ENCODE measurements at regions not wholly inside any gene's neighbourhood (a gene's known extent, or its start where the extent isn't known, plus 50 kb on each side); places are given as distances from the start of the nearest gene placed in this dataset.
A peak's percentile ranks its signal among the peaks of the same experiment; 100 is the strongest.

DNA sequence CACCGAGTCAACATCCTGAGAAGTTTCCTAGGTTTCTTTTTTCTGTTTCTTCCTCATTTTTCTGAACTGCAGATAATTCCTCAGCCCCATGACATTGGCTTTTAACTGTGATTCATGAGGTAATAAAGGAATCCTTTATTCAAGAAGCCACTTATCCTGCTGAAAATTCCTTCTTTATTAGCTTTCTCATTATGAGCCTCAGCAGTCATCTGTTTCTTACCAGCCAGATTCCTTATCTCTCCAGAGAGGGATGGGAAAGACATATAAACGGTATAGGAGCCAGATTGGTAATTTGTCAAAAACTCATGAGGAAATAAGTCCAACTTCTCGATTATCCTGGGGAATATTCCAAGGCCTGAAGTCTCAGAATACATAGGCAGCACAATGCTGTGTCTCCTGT lies 465.4 kb downstream of the ICE1 start:
- DNase-seq (ENCODE audit: low spot score) = no peak
- no peak overlapping the region for H3K4me3 ChIP-seq
- H3K27me3 ChIP-seq = no peaks in the 10 kb centered on the region

DNA sequence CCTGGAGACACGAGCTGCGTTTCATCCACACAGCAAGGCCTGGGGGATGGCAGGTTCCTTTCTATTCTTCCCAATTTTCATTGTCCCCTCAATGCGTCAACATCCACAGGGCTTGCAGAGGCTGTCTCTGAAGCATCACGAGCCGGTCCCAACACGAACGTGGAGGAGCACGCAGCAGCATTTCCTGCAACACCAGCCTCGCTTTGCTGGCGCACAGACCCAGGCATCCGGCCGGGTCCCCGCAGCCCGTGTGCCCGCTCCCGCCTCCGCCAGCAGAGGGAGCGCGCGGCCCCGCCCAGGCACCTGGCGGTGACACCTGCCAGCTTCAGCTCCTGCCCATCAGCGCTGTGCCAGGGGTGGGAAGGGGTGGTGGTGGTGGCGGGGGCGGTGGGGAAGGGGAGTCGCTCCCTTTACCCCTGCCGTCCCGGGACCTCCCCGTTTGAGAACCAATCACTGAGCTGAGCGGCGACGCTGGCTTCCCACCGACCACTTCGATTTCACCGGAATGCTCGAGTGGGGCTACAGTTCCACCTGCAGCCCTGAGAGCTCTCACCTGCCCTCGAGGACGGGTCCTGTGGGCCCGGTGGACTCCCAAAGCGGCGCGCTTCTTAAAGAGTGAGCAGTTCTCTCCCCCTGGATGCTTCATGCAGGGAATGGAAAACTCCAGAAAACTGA lies 464.5 kb downstream of the ICE1 start:
- TF ChIP-seq, protein P1, sequence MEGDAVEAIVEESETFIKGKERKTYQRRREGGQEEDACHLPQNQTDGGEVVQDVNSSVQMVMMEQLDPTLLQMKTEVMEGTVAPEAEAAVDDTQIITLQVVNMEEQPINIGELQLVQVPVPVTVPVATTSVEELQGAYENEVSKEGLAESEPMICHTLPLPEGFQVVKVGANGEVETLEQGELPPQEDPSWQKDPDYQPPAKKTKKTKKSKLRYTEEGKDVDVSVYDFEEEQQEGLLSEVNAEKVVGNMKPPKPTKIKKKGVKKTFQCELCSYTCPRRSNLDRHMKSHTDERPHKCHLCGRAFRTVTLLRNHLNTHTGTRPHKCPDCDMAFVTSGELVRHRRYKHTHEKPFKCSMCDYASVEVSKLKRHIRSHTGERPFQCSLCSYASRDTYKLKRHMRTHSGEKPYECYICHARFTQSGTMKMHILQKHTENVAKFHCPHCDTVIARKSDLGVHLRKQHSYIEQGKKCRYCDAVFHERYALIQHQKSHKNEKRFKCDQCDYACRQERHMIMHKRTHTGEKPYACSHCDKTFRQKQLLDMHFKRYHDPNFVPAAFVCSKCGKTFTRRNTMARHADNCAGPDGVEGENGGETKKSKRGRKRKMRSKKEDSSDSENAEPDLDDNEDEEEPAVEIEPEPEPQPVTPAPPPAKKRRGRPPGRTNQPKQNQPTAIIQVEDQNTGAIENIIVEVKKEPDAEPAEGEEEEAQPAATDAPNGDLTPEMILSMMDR (IDR thresholded peaks at IDR 0.05) = peak; percentile 11 to 66
- Histone ChIP-seq H3K4me1 (no peaks in the 10 kb centered on the region), H3K27me3 (no peaks in the 10 kb centered on the region), H3K27ac (no peak overlapping the region), H3K36me3 (no peaks in the 10 kb centered on the region), H3K4me3 (no peak overlapping the region), H3K9me3 (no peaks in the 10 kb centered on the region)
- no peak for DNase-seq (ENCODE audit: low spot score)

More for the DNA sequence above, 465.4 kb downstream of the ICE1 start:
- TF ChIP-seq, protein P1 (IDR thresholded peaks at IDR 0.05) = no peak
- H3K4me1 ChIP-seq = no peaks in the 10 kb centered on the region
- no peak overlapping the region for H3K27ac ChIP-seq
- no peaks in the 10 kb centered on the region for H3K9me3 ChIP-seq
- no peaks in the 10 kb centered on the region for H3K36me3 ChIP-seq

DNA sequence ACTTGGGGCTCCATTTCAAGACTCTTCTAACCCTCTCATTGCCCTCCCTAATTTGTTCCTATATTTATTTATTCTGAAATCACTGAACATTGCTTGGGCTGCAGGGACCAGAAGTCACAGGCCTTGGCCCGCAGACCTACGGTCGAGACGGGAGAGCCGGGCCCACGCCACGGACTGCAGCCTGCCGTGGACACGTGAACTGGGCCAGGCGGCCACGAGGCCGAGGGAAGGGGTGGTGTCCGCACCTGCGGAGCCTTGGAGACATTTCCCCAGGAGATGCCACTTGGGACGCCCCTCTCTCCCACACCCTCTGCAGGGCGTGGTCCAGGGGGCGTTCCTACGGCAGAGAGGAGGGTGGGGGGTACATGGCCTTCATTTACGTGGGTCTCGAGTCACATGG lies 463.9 kb downstream of the ICE1 start:
- no peak overlapping the region for H3K4me3 ChIP-seq
- no peak for DNase-seq (ENCODE audit: low spot score)
- no peak overlapping the region for H3K27ac ChIP-seq
- TF ChIP-seq, protein P1 (IDR thresholded peaks at IDR 0.05) = no peak
- no peaks in the 10 kb centered on the region for H3K4me1 ChIP-seq
- no peaks in the 10 kb centered on the region for H3K27me3 ChIP-seq
- H3K36me3 ChIP-seq = no peaks in the 10 kb centered on the region
- H3K9me3 ChIP-seq = no peaks in the 10 kb centered on the region

DNA sequence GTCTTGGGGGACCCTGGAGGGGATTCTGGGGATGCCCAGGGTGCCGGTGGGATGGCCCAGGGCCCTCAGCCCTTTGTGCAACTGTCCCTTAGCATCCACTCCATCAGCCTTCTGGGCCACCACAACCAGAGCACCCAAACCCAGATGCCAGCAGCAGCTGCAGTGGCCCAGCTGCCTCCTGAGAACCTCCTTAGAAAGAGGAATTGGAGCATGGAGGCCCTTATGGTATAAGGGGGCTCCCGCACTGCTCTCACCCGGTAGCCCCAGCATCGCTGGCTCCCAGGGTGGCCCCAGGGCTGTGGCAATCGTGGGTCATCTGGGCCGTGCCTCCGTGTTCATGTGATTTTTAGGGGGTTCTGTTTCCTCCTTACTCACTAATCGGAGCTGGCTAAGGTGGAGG lies 463.3 kb downstream of the ICE1 start:
- Histone ChIP-seq H3K4me3 (no peak overlapping the region), H3K27me3 (no peaks in the 10 kb centered on the region), H3K36me3 (no peaks in the 10 kb centered on the region), H3K9me3 (no peaks in the 10 kb centered on the region), H3K4me1 (no peaks in the 10 kb centered on the region), H3K27ac (no peak overlapping the region)
- TF ChIP-seq, protein P1 (IDR thresholded peaks at IDR 0.05) = no peak
- no peak for DNase-seq (ENCODE audit: low spot score)

DNA sequence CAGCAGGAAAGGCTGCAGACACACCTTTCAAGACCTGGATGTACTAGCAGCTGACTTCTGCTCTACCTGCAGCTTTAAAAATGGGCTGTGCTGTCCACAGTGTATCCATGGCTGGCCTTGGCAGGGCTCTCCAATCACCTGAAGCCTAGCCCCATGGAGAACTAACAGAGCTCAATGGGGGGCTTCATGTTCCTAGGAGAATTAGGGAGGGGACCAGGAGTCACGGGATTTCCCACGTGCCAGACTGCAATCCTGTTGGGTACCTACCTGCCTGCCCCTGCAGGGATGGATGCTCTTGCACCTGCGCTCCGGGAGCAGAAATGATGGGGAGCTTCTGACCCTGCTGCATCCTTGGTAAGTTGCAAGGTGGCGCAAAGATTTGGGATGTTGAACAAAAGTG lies 462.1 kb downstream of the ICE1 start:
- no peak for DNase-seq (ENCODE audit: low spot score)
- no peaks in the 10 kb centered on the region for H3K4me1 ChIP-seq
- no peaks in the 10 kb centered on the region for H3K27me3 ChIP-seq
- no peaks in the 10 kb centered on the region for H3K9me3 ChIP-seq
- H3K36me3 ChIP-seq = no peaks in the 10 kb centered on the region
- no peak overlapping the region for H3K27ac ChIP-seq
- no peak overlapping the region for H3K4me3 ChIP-seq
- TF ChIP-seq, protein P1 (IDR thresholded peaks at IDR 0.05) = no peak

DNA sequence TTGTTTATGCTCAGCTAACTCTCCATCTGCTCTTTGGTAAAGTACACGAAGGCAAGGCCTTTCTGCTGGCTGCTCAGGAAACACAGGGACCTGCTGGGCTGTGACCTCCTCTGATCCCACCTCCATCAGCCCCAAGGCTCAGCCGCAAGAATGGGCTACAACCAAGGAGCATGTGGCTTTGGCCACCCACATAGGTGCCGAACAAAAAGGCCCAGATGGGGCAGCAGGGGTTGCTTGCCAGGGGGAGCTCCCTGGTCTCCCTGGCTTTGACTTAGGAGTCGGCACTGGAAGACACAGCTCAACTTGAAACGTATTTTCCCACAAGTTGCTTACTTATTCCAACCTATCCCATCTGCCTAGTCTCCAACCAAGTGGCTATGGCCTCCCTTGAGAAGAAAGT lies 461.1 kb downstream of the ICE1 start:
- DNase-seq (ENCODE audit: low spot score) = no peak
- H3K36me3 ChIP-seq = no peaks in the 10 kb centered on the region
- H3K27me3 ChIP-seq = no peaks in the 10 kb centered on the region
- H3K4me1 ChIP-seq = no peaks in the 10 kb centered on the region
- H3K27ac ChIP-seq = no peak overlapping the region
- TF ChIP-seq, protein P1 (IDR thresholded peaks at IDR 0.05) = no peak
- H3K9me3 ChIP-seq = no peaks in the 10 kb centered on the region
- H3K4me3 ChIP-seq = no peak overlapping the region

All from right atrium auricular region (tissue), 2 donors.